IMR-90 (cell line): ENCODE measurements at regions not wholly inside any gene's neighbourhood (a gene's known extent, or its start where the extent isn't known, plus 50 kb on each side); places are given as distances from the start of the nearest gene placed in this dataset.
"Not testable (repeated sequence)": the region's sequence is repeated elsewhere in the genome, so short reads cannot be mapped to it uniquely, and the experiment has no call there.

ENCODE experiments used
- ATAC-seq: fragments of 200-7000 bp; cut with Tn5 transposase; 2 replicates; pipeline ENCODE4 v1.9.1; 2020; ENCODE audit warnings: low read depth, mild to moderate bottlenecking, moderate library complexity
- BruUV-seq: library from RNA; stranded (reverse); fragments of 400-500 nt; replicated peaks from 2 replicates; lab custom pipeline; 2021; lab: Mats Ljungman, UMichigan
- CTCF ChIA-PET: fragments of 300-600 bp; formaldehyde crosslinking; extraction: SDS; loops from one replicate; lab custom pipeline; 2021; ENCODE audit warnings: antibody characterized with exemption; lab: Yijun Ruan, JAX
- POLR2A ChIA-PET: fragments of 300-600 bp; sonication (Branson Sonifier 250); formaldehyde crosslinking; loops from one replicate; lab custom pipeline; 2022; ENCODE audit warnings: antibody characterized with exemption; ENCODE audit not compliant: unreplicated experiment; lab: Charles Lee
- DNase-seq: peaks from one replicate; pipeline ENCODE4 v3.0.0; 2013
- H2AFZ ChIP-seq: replicated peaks from 2 replicates; pipeline ENCODE3; 2013; ENCODE audit warnings: low read length, mild to moderate bottlenecking; ENCODE audit not compliant: poor library complexity
- H2AK5ac ChIP-seq: 2 replicates; pipeline ENCODE4 v1.6.1; 2013; ENCODE audit warnings: low read depth, low read length, inconsistent platforms
- H2AK9ac ChIP-seq: replicated peaks from 2 replicates; pipeline ENCODE3; 2013; ENCODE audit warnings: mild to moderate bottlenecking, low read depth, low read length, moderate library complexity; ENCODE audit not compliant: poor library complexity
- H2BK120ac ChIP-seq: 2 replicates; pipeline ENCODE4 v1.6.1; 2013; ENCODE audit warnings: low read depth, low read length, inconsistent platforms
- H2BK15ac ChIP-seq: 3 replicates; pipeline ENCODE4 v1.6.1; 2013; ENCODE audit warnings: low read depth, low read length, inconsistent platforms
- H2BK20ac ChIP-seq: 2 replicates; pipeline ENCODE4 v1.6.1; 2013; ENCODE audit warnings: low read depth, mild to moderate bottlenecking, inconsistent platforms, low read length, moderate library complexity
- H2BK5ac ChIP-seq: 2 replicates; pipeline ENCODE4 v1.6.1; 2013; ENCODE audit warnings: mild to moderate bottlenecking, low read depth, low read length, inconsistent platforms; ENCODE audit not compliant: poor library complexity, severe bottlenecking
- H3K14ac ChIP-seq: replicated peaks from 2 replicates; pipeline ENCODE4 v1.6.1; 2013; ENCODE audit warnings: low read depth, low read length, inconsistent platforms
- H3K18ac ChIP-seq: 2 replicates; pipeline ENCODE4 v1.6.1; 2013; ENCODE audit warnings: low read depth, low read length, control low read depth
- H3K23ac ChIP-seq: 2 replicates; pipeline ENCODE4 v1.6.1; 2013; ENCODE audit warnings: low read depth, low read length, inconsistent platforms
- H3K27ac ChIP-seq: 2 replicates; pipeline ENCODE4 v1.5.1; 2013; ENCODE audit warnings: mild to moderate bottlenecking, control low read depth, low read length; ENCODE audit not compliant: insufficient read depth
- H3K27me3 ChIP-seq: 2 replicates; pipeline ENCODE4 v1.6.1; 2013; ENCODE audit warnings: low read length; ENCODE audit not compliant: control insufficient read depth, insufficient read depth
- H3K36me3 ChIP-seq: 2 replicates; pipeline ENCODE4 v1.6.1; 2013; ENCODE audit warnings: low read length, mixed read lengths; ENCODE audit not compliant: control insufficient read depth, insufficient read depth
- H3K4ac ChIP-seq: 2 replicates; pipeline ENCODE4 v1.6.1; 2013; ENCODE audit warnings: low read depth, low read length, inconsistent platforms
- H3K4me1 ChIP-seq: 2 replicates; pipeline ENCODE4 v1.6.1; 2013; ENCODE audit warnings: low read length, mixed read lengths; ENCODE audit not compliant: control insufficient read depth, insufficient read depth
- H3K4me2 ChIP-seq: 2 replicates; pipeline ENCODE4 v1.6.1; 2013; ENCODE audit warnings: low read depth, mild to moderate bottlenecking, control low read depth, low read length, moderate library complexity
- H3K4me3 ChIP-seq: 2 replicates; pipeline ENCODE4 v1.5.1; 2013; ENCODE audit warnings: low read depth, mild to moderate bottlenecking, control low read depth, low read length, moderate library complexity; ENCODE audit not compliant: insufficient read depth
- H3K56ac ChIP-seq: 2 replicates; pipeline ENCODE4 v1.6.1; 2013; ENCODE audit warnings: low read length, inconsistent platforms; ENCODE audit not compliant: insufficient read depth; ENCODE audit errors: extremely low read depth
- H3K79me1 ChIP-seq, 2 experiments: 2 replicates each; pipeline ENCODE4 v1.6.1; 2013; ENCODE audit warnings: low read length in 2 of 2, inconsistent platforms in 1 of 2, low read depth in 1 of 2
- H3K9ac ChIP-seq: 2 replicates; pipeline ENCODE4 v1.6.1; 2013; ENCODE audit warnings: low read depth, low read length, control low read depth
- H3K9me1 ChIP-seq: 2 replicates; pipeline ENCODE4 v1.6.1; 2013; ENCODE audit warnings: low read length, inconsistent platforms; ENCODE audit not compliant: insufficient read depth
- H3K9me3 ChIP-seq: 2 replicates; pipeline ENCODE4 v1.6.1; 2013; ENCODE audit warnings: low read length; ENCODE audit not compliant: control insufficient read depth, insufficient read depth
- H4K20me1 ChIP-seq: 2 replicates; pipeline ENCODE4 v1.6.1; 2013; ENCODE audit warnings: low read length, inconsistent platforms; ENCODE audit not compliant: insufficient read depth
- H4K5ac ChIP-seq: 2 replicates; pipeline ENCODE4 v1.6.1; 2013; ENCODE audit warnings: mild to moderate bottlenecking, low read depth, low read length, control low read depth
- H4K8ac ChIP-seq, 2 experiments: 2 replicates each; pipeline ENCODE4 v1.6.1; 2013; ENCODE audit warnings: low read depth in 2 of 2, low read length in 2 of 2, control low read depth in 1 of 2, inconsistent platforms in 1 of 2
- H4K91ac ChIP-seq: 2 replicates; pipeline ENCODE4 v1.6.1; 2013; ENCODE audit warnings: low read depth, low read length, inconsistent platforms; ENCODE audit not compliant: insufficient read depth
- WGBS, 2 experiments: methylation state at CpG; one replicate each; pipeline versions ENCODE4 v1.1.5 to v1.1.7; 2013; ENCODE audit warnings: missing lambda C conversion rate in 2 of 2; ENCODE audit not compliant: insufficient read length in 1 of 2; ENCODE audit errors: extremely low coverage in 2 of 2; 5-methylcytosine and 5-hydroxymethylcytosine counted together
- dilution Hi-C: fragments of 300-500 bp; cut with HindIII; formaldehyde crosslinking; loops from one replicate; pipeline ENCODE4 v1.14.3; 2018; ENCODE audit warnings: low sequenced_read_pairs; ENCODE audit not compliant: unreplicated experiment
- in situ Hi-C: fragments of 300-500 bp; cut with MboI; formaldehyde crosslinking; loops from 3 replicates; pipeline ENCODE4 v1.14.3; 2019; ENCODE audit warnings: low sequenced_read_pairs, inconsistent platforms, mixed read lengths
- intact Hi-C: fragments of 100-400 bp; cut with micrococcal nuclease; formaldehyde crosslinking; loops from 2 replicates; pipeline ENCODE4 v1.10.0; 2022

GRCh38 chr16:88158256-88159045, 207.2 kb downstream of the BANP start:
- dilution Hi-C loops, H3K18ac ChIP-seq, H4K8ac ChIP-seq, H3K4ac ChIP-seq, CTCF ChIA-PET, H4K20me1 ChIP-seq, DNase-seq, in situ Hi-C loops, H2AK9ac ChIP-seq, H3K36me3 ChIP-seq, H4K5ac ChIP-seq, H3K23ac ChIP-seq, H2BK5ac ChIP-seq, H2AK5ac ChIP-seq, H2BK120ac ChIP-seq, H3K14ac ChIP-seq, POLR2A ChIA-PET, H2BK15ac ChIP-seq, H3K27ac ChIP-seq, BruUV-seq, intact Hi-C loops, H2AFZ ChIP-seq, H3K4me3 ChIP-seq, H3K4me1 ChIP-seq, H2BK20ac ChIP-seq, ATAC-seq, H3K56ac ChIP-seq, H3K79me1 ChIP-seq, H4K91ac ChIP-seq, H3K9me1 ChIP-seq, H3K4me2 ChIP-seq, H3K9ac ChIP-seq, H3K27me3 ChIP-seq, H3K9me3 ChIP-seq: not testable (repeated sequence)
- 40% methylated on average over 1 of the region's 20 CpGs; no CpG with 5 or more reads in 1 of the 2 experiments for WGBS, 2 experiments

DNA sequence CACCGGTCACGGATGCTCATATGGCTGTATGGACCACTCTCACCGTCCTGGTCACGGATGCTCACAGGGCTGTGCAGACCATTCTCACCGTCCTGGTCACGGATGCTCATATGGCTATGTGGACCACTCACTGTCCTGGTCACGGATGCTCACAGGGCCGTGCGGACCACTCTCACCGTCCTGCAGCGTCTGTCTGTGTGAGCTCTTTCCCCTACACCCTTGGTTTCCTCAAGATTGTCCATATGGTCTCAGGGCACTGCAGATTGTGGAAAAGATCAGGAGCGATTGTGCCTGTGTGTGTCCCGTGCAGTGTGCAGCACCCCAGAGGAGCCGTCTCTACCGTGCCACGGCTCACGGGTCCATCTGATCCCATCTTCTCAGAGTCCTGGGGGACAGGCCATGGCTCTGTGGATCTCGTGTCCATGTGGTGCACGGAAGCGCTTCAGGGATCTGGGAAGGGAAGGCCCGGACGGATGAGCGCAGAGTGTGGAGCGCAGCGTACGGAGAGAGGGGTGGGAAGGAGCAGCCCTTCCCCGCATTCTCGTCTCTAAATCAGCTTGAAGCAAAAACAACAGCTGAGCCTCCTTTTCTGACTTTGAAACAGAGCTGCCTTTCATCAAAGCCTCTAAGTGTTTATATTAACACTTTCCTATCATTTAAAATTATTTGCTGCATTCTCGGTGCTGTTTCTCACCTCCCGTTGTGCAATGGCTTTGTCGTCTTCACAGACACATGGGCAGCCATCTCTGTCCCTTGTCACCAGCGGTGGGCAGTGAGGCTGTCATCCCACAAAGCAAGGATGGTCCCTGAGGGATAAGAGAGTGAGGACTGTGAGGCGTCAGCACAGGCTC, 208.0 kb downstream of the BANP start:
- H3K27me3 ChIP-seq, H3K27ac ChIP-seq, in situ Hi-C loops, H3K9me1 ChIP-seq, H3K4me3 ChIP-seq, H2AFZ ChIP-seq, dilution Hi-C loops, H3K23ac ChIP-seq, H3K18ac ChIP-seq, H3K9ac ChIP-seq, intact Hi-C loops, H4K20me1 ChIP-seq, H3K4me1 ChIP-seq, H3K9me3 ChIP-seq, POLR2A ChIA-PET, H4K8ac ChIP-seq, H3K56ac ChIP-seq, DNase-seq, H2BK5ac ChIP-seq, H3K79me1 ChIP-seq, BruUV-seq, H3K36me3 ChIP-seq, H3K4me2 ChIP-seq, H2AK9ac ChIP-seq, ATAC-seq, H2BK15ac ChIP-seq, H3K14ac ChIP-seq, H3K4ac ChIP-seq: not testable (repeated sequence)
- Histone ChIP-seq H2BK20ac (0 out of 2 replicates have a peak overlapping the region, but pooled peaks have one; percentile 14), H4K5ac (peak overlapping the region; percentile 5; the same call in 1 of the 2 replicates), H4K91ac (0 out of 2 replicates have a peak overlapping the region, but pooled peaks have one; percentile 15), H2BK120ac (0 out of 2 replicates have a peak overlapping the region, but pooled peaks have one; percentile 8), H2AK5ac (peak overlapping the region; percentile 50; the same call in 1 of the 2 replicates)
- 92% methylated on average over 7 of the region's 33 CpGs; no CpG with 5 or more reads in 1 of the 2 experiments for WGBS, 2 experiments
- CTCF ChIA-PET, result interaction anchor here (0.5 kb wide), 1 partner anchor 373 kb away, joined by 3 read pairs; no protein-coding TSS in a partner anchor
